GM19395 (cell line): ENCODE measurements at regions not wholly inside any gene's neighbourhood (a gene's known extent, or its start where the extent isn't known, plus 50 kb on each side); places are given as distances from the start of the nearest gene placed in this dataset.
"Not testable (repeated sequence)": the region's sequence is repeated elsewhere in the genome, so short reads cannot be mapped to it uniquely, and the experiment has no call there.

Experiments used
- ATAC-seq: cut with Tn5 transposase; IDR thresholded peaks from one replicate; pipeline ENCODE4 v1.9.1; 2021; ENCODE audit warnings: mild to moderate bottlenecking, moderate library complexity; ENCODE audit not compliant: unreplicated experiment

- ATAC-seq: peak; percentile 68
These were observed 128.5 kb upstream of the ARX start for GRCh38 chrX:25144043-25144940.

- no peak for ATAC-seq
These were observed 127.8 kb upstream of the ARX start for GRCh38 chrX:25143596-25143995.

GRCh38 chrX:25141684-25142083, 125.9 kb upstream of the ARX start:
- no peak for ATAC-seq

GRCh38 chrX:25131055-25131454, 115.3 kb upstream of the ARX start:
- no peak for ATAC-seq

GRCh38 chrX:25130619-25131018, 114.9 kb upstream of the ARX start:
- no peak for ATAC-seq

GRCh38 chrX:25125483-25125882, 109.7 kb upstream of the ARX start:
- no peak for ATAC-seq

- ATAC-seq: no peak
These were observed 108.6 kb upstream of the ARX start for GRCh38 chrX:25124391-25124790.

GRCh38 chrX:25112156-25112555, 96.4 kb upstream of the ARX start:
- ATAC-seq: no peak

- ATAC-seq: no peak
These were observed 92.7 kb upstream of the ARX start for GRCh38 chrX:25108481-25108880.

- ATAC-seq: no peak
These were observed 89.5 kb upstream of the ARX start for GRCh38 chrX:25105221-25105620.

- ATAC-seq: no peak
These were observed 80.8 kb upstream of the ARX start for GRCh38 chrX:25096522-25097045.

GRCh38 chrX:25091152-25091551, 75.4 kb upstream of the ARX start:
- ATAC-seq: not testable (repeated sequence)

- no peak for ATAC-seq
These were observed 68.7 kb upstream of the ARX start for GRCh38 chrX:25084446-25084845.

GRCh38 chrX:25083661-25084060, 67.9 kb upstream of the ARX start:
- ATAC-seq: no peak

GRCh38 chrX:25079020-25079419, 63.3 kb upstream of the ARX start:
- ATAC-seq: no peak

- no peak for ATAC-seq
These were observed 61.3 kb upstream of the ARX start for GRCh38 chrX:25076941-25077500.

- ATAC-seq: no peak
These were observed 56.5 kb upstream of the ARX start for GRCh38 chrX:25072247-25072646.

- ATAC-seq: no peak
These were observed 54.3 kb upstream of the ARX start for GRCh38 chrX:25070038-25070437.

- ATAC-seq: no peak
These were observed 53.4 kb upstream of the ARX start for GRCh38 chrX:25069209-25069608.

- ATAC-seq: peak; percentile 46
These were observed 52.6 kb upstream of the ARX start for GRCh38 chrX:25068340-25068739.

- peak; percentile 73 for ATAC-seq
These were observed 51.8 kb upstream of the ARX start for GRCh38 chrX:25067271-25068172.
